Cardiac muscle cell (in vitro differentiated cells and primary cell): ENCODE measurements at regions not wholly inside any gene's neighbourhood (a gene's known extent, or its start where the extent isn't known, plus 50 kb on each side); places are given as distances from the start of the nearest gene placed in this dataset.
A peak's percentile ranks its signal among the peaks of the same experiment; 100 is the strongest.

ENCODE experiments used
- DNase-seq, 2 donors: peaks; one replicate each; pipeline versions ENCODE4 v3.0.0 to v3.0.0-alpha.2; 2010 to 2017; ENCODE audit warnings: low read depth in 1 of 2, low spot score in 1 of 2
- H3K27ac ChIP-seq: fragments of 200-600 bp; sonication (generic); 2 replicates; pipeline ENCODE4 v1.5.1; 2016
- H3K27me3 ChIP-seq: fragments of 200-600 bp; sonication (generic); 2 replicates; pipeline ENCODE4 v1.6.0; 2016; ENCODE audit warnings: control low read depth
- H3K36me3 ChIP-seq: fragments of 200-600 bp; sonication (generic); 2 replicates; pipeline ENCODE4 v1.5.1; 2016; ENCODE audit warnings: control low read depth
- H3K4me1 ChIP-seq: fragments of 200-600 bp; sonication (generic); 2 replicates; pipeline ENCODE4 v1.8.1; 2017; ENCODE audit warnings: low read depth, mild to moderate bottlenecking, mixed run types
- H3K4me3 ChIP-seq: fragments of 200-600 bp; sonication (generic); 2 replicates; pipeline ENCODE4 v1.5.1; 2016; ENCODE audit warnings: mild to moderate bottlenecking
- H3K9me3 ChIP-seq: fragments of 200-600 bp; sonication (generic); 2 replicates; pipeline ENCODE4 v1.5.1; 2017; ENCODE audit warnings: low read depth, mild to moderate bottlenecking, control low read depth
- TF ChIP-seq, protein P1 (sequence below): IDR thresholded peaks from 2 replicates; pipeline ENCODE4 v1.5.1; 2012; ENCODE audit warnings: low read depth, mild to moderate bottlenecking, low read length

DNA sequence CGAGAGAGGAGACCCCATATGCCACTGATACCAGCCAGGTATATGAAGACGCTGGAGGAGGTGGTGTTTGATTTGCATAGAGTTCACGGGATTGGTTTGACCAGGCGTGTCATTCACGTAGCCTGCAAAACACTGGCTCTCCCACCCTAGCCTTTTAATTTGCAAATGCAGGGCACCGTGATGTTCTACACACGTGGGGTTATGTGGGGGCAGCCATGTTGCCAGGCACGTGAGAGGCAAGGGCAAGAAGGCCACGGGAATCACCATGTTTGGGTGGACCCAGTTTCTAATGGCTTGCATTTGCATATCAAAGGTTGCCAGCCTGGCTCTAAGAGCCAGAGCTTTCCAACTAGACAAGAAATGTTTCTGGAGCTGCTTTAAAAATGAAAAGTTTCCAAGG is 117.2 kb upstream of the LYZL1 start:
- Histone ChIP-seq H3K36me3 (no peaks in the 10 kb centered on the region), H3K27ac (no peak overlapping the region)
- TF ChIP-seq, protein P1, sequence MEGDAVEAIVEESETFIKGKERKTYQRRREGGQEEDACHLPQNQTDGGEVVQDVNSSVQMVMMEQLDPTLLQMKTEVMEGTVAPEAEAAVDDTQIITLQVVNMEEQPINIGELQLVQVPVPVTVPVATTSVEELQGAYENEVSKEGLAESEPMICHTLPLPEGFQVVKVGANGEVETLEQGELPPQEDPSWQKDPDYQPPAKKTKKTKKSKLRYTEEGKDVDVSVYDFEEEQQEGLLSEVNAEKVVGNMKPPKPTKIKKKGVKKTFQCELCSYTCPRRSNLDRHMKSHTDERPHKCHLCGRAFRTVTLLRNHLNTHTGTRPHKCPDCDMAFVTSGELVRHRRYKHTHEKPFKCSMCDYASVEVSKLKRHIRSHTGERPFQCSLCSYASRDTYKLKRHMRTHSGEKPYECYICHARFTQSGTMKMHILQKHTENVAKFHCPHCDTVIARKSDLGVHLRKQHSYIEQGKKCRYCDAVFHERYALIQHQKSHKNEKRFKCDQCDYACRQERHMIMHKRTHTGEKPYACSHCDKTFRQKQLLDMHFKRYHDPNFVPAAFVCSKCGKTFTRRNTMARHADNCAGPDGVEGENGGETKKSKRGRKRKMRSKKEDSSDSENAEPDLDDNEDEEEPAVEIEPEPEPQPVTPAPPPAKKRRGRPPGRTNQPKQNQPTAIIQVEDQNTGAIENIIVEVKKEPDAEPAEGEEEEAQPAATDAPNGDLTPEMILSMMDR: no peak

DNA sequence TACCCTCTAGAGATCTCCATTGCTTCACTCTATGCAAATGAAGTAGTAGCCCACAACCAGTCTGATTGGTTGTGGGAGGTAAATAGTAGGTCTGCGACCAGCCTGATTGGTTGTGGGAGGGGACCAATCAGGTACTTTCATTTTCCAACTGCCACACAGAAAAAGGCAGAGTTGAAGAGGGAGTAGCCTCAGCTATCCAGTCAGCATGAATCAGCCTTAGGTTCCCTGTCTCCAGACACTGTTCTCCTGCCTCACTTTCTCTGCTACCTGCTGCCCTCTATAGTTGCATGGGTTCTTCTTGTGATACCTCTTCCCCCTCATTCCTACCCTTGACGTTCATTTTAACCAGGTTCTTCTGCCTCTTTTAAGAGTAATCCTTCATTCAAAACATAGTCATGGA is 114.5 kb upstream of the LYZL1 start:
- DNase-seq: no peak
- Histone ChIP-seq H3K4me1 (peaks cover 6% of the 10 kb centered on the region), H3K9me3 (no peaks in the 10 kb centered on the region), H3K27ac (no peak overlapping the region), H3K27me3 (no peaks in the 10 kb centered on the region), H3K4me3 (no peak overlapping the region), H3K36me3 (no peaks in the 10 kb centered on the region)
- TF ChIP-seq, protein P1: no peak

More for the DNA sequence above, 117.2 kb upstream of the LYZL1 start:
- no peak for DNase-seq
- Histone ChIP-seq H3K9me3 (no peaks in the 10 kb centered on the region), H3K4me1 (no peaks in the 10 kb centered on the region), H3K4me3 (no peak overlapping the region), H3K27me3 (no peaks in the 10 kb centered on the region)

DNA sequence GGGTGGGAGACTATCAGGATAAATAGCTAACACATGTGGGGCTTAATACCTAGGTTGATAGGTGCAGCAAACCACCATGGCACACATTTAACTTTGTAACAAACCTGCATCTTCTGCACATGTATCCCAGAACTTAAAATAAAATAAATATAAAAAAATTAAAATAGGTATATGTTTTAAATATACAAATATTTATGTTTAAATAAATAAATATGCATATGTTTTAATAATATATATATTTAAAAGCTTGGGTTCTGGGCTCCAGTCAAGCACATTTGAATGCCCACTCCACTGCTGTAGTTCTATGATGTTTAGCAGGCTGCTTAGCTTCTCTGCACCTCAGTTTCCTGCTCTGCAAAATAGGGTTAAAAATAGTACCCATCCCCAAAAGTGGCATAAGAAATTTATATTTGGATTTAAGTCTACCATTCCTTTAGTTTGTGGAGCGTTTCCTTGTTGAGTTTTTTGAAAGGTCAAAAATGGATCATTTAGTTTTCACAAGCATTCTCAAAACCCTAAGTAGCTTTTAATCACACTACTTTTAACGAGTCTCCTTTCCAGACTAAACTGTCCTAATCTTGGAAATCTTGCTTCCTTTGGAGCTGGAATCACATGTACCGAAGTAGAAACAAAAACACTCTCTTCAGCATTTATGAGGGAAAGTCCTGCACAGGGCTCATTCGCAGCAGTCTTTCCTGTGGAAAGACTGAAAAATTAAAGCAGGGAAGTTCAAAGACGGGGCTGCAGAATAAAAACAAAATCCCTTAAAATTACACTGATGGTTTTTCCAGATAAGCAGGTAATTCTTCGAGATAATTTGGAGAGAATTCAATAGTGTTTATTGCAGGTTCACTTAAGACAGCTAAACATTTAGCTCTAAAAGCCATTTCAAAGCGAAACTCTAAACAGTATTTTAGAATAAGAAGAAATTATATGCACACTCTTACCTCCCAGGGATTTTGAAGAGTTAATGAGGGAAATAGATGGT is 111.7 kb upstream of the LYZL1 start:
- DNase-seq: no peak
- Histone ChIP-seq H3K9me3 (no peaks in the 10 kb centered on the region), H3K36me3 (no peaks in the 10 kb centered on the region), H3K4me3 (no peak overlapping the region), H3K4me1 (peaks cover 6% of the 10 kb centered on the region), H3K27me3 (no peaks in the 10 kb centered on the region), H3K27ac (no peak overlapping the region)
- TF ChIP-seq, protein P1: no peak

DNA sequence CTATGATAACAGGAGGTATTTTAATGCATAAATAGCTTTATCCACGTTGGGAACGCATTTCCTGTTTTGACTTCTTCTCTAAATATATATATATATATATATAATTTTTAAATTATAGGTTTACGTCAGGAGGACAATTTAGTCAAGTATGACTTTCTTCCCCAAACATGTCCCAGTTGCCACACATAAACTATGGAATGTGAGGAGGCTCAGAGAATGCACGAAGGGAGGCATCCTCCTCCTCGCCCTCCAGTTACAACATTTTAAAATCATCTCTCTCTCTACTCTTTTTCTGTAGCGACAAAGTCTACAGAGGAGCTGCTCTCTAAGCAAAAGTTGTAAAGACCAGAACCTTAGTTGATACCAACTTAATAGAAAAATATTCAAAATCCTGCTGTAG is 106.9 kb upstream of the LYZL1 start:
- no peaks in the 10 kb centered on the region for H3K9me3 ChIP-seq
- TF ChIP-seq, protein P1: no peak
- DNase-seq: no peak
- H3K4me1 ChIP-seq: peaks cover 32% of the 10 kb centered on the region
- no peaks in the 10 kb centered on the region for H3K36me3 ChIP-seq
- no peak overlapping the region for H3K27ac ChIP-seq
- no peak overlapping the region for H3K4me3 ChIP-seq
- no peaks in the 10 kb centered on the region for H3K27me3 ChIP-seq

DNA sequence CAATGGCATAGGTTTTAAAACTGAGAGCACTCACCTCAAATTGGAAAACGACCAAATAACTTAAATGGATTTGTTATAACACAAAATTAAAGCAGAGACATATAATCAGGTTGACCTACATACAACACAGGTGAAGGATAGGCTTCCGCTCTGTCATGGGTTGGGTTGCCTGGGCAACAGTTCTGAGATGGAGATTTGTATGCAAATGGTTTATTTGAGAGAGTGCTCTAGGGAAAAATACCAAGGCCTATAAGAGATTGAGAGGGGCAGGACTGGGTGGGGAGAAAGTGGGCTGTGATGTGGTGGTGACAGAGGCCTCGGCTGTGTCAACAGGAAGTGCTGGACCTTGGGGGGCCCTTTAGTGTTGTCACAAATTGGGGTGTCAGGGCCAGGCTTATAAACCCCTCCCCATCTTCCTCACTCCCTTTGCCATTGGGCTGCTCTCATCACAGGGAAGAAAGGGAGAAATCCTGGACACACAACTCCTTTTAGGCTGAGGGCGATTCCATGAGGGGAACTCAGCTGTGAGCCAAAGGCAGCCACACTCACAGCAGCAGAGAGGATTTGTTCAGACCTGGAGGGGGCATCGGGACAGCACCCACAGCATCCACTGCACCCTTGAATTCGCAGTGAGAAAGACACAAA is 105.4 kb upstream of the LYZL1 start:
- TF ChIP-seq, protein P1: no peak
- H3K27ac ChIP-seq: peak overlapping the region; percentile 16

More for the DNA sequence above, 105.4 kb upstream of the LYZL1 start:
- Histone ChIP-seq H3K27me3 (no peaks in the 10 kb centered on the region), H3K9me3 (no peaks in the 10 kb centered on the region), H3K36me3 (no peaks in the 10 kb centered on the region), H3K4me1 (peaks cover 26% of the 10 kb centered on the region), H3K4me3 (no peak overlapping the region)
- no peak for DNase-seq
